ENCODE measurements at regions not wholly inside any gene's neighbourhood (a gene's known extent, or its start where the extent isn't known, plus 50 kb on each side); places are given as distances from the start of the nearest gene placed in this dataset.

DNA sequence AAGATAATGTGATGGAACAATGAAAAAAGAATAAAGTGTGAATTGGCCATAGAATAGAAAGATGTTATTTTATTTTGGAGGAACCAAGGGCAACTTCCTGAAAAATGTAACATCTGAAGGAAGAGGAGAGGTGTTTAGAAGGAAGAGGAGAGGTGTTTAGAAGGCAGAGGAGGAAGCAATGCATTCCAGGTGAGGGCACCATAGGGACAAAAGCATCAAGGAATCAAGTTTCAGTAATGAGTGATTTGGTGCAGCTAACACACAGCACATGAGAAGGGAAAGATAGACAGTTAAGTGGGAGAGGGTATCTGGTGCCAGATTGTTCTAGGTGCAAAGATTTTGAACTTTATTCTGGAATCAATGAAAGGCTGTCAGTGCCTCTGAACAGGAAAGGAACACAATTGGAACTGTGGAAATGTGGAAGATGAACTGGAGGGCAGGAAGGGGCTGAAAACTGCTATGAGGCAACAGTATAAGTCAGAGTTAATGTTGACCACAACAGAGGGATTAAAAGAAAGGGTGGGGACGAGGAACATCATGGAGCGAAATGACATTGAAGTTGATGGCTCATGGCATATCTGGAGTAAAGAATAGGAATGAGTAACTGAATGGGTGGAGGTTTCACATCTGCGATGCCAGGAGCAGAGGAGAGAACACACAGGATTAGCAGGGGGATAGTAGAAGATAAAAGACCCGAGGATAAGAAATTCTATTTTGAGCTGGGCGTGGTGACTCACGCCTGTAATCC lies 326.6 kb downstream of the LRIG3 start:
- DNase-seq: no peak

More for the DNA sequence above, 326.6 kb downstream of the LRIG3 start:
- peak overlapping the region; percentile 13 for H2AK9ac ChIP-seq (replicated peaks; ENCODE audit: low read depth, low read length, poor library complexity)
- H3K4ac ChIP-seq (ENCODE audit: low read depth, low read length): no peak overlapping the region
- H3K27me3 ChIP-seq (ENCODE audit: control insufficient read depth, insufficient read depth, low read length): no peaks in the 10 kb centered on the region
- no peaks in the 10 kb centered on the region for H3K36me3 ChIP-seq (ENCODE audit: control insufficient read depth, insufficient read depth, low read length)
- H3K27ac ChIP-seq (ENCODE audit: insufficient read depth, low read length): no peak overlapping the region
- H2AK5ac ChIP-seq (ENCODE audit: low read depth, low read length): no peak overlapping the region
- H3K79me1 ChIP-seq (ENCODE audit: low read depth in 1 of 2, low read length in 2 of 2): no peaks in the 10 kb centered on the region
- H3K9me3 ChIP-seq (ENCODE audit: control insufficient read depth, insufficient read depth, low read length): no peaks in the 10 kb centered on the region
- TF ChIP-seq RCOR1 (IDR thresholded peaks at IDR 0.05; ENCODE audit: insufficient replicate concordance, low read length) (no peak), NFE2L2 (IDR thresholded peaks at IDR 0.05; ENCODE audit: low read depth, low read length) (no peak), BHLHE40 (IDR thresholded peaks at IDR 0.05; ENCODE audit: low read depth, low read length) (no peak), RAD21 (IDR thresholded peaks at IDR 0.05; ENCODE audit: low read length) (no peak), MAZ (IDR thresholded peaks at IDR 0.05; ENCODE audit: borderline replicate concordance, low read depth, low read length) (no peak), ELK1 (IDR thresholded peaks at IDR 0.05; ENCODE audit: borderline replicate concordance, low read depth, low read length) (no peak)
- TF ChIP-seq, protein P1, sequence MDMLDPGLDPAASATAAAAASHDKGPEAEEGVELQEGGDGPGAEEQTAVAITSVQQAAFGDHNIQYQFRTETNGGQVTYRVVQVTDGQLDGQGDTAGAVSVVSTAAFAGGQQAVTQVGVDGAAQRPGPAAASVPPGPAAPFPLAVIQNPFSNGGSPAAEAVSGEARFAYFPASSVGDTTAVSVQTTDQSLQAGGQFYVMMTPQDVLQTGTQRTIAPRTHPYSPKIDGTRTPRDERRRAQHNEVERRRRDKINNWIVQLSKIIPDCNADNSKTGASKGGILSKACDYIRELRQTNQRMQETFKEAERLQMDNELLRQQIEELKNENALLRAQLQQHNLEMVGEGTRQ (IDR thresholded peaks at IDR 0.05; ENCODE audit: low read depth, low read length): no peak
- H2BK5ac ChIP-seq (ENCODE audit: low read depth, low read length, poor library complexity, severe bottlenecking): no peak overlapping the region
- in situ Hi-C loops (cut with MboI; ENCODE audit: low sequenced_read_pairs): no loop called here
- dilution Hi-C loops (cut with HindIII; ENCODE audit: low sequenced_read_pairs, unreplicated experiment): no loop called here
- H2BK120ac ChIP-seq (ENCODE audit: low read depth, low read length): peak overlapping the region; percentile 20; the same call in 1 of the 2 replicates
- no TSS peak for BruUV-seq (replicated peaks)
- H4K20me1 ChIP-seq (ENCODE audit: insufficient read depth, low read length): no peaks in the 10 kb centered on the region
- H3K23ac ChIP-seq (ENCODE audit: low read depth, low read length): peak overlapping the region; percentile 24; the same call in 1 of the 2 replicates
- ChIA-PET CTCF (no interaction called here), POLR2A (ENCODE audit: unreplicated experiment) (no interaction called here)
- peaks cover 2% of the 10 kb centered on the region; the same call in 1 of the 2 replicates for H3K4me1 ChIP-seq (ENCODE audit: control insufficient read depth, insufficient read depth, low read length)
- no peak overlapping the region for H2AFZ ChIP-seq (replicated peaks; ENCODE audit: low read length, poor library complexity)
- no peak overlapping the region for H3K56ac ChIP-seq (ENCODE audit: extremely low read depth, insufficient read depth, low read length)
- no peak overlapping the region for H2BK20ac ChIP-seq (ENCODE audit: low read depth, low read length)
- no peaks in the 10 kb centered on the region for H3K9me1 ChIP-seq (ENCODE audit: insufficient read depth, low read length)
- no peak overlapping the region for H3K4me2 ChIP-seq (ENCODE audit: low read depth, low read length)
- no peak overlapping the region for H4K5ac ChIP-seq (ENCODE audit: low read depth, low read length)
- H4K8ac ChIP-seq (ENCODE audit: low read depth in 2 of 2, low read length in 2 of 2): no peak overlapping the region
- H3K18ac ChIP-seq (ENCODE audit: low read depth, low read length): no peak overlapping the region
- H2BK15ac ChIP-seq (ENCODE audit: low read depth, low read length): 0 out of 3 replicates have a peak overlapping the region, but pooled peaks have one; percentile 6
- no peak for ATAC-seq (ENCODE audit: low read depth)
- H3K9ac ChIP-seq (ENCODE audit: low read depth, low read length): no peak overlapping the region
- WGBS, 2 experiments (ENCODE audit: extremely low coverage in 2 of 2, insufficient read length in 1 of 2): 100% methylated on average over 2 of the region's 6 CpGs; no CpG with 5 or more reads in 1 of the 2 experiments
- no peak overlapping the region for H4K91ac ChIP-seq (ENCODE audit: insufficient read depth, low read depth, low read length)
- intact Hi-C loops (cut with micrococcal nuclease): no loop called here
- no peak overlapping the region for H3K4me3 ChIP-seq (ENCODE audit: insufficient read depth, low read depth, low read length)
- 0 out of 2 replicates have a peak overlapping the region, but pooled peaks have one; percentile 32 for H3K14ac ChIP-seq (replicated peaks; ENCODE audit: low read depth, low read length)
